GM23338 (cell line): ENCODE measurements at regions not wholly inside any gene's neighbourhood (a gene's known extent, or its start where the extent isn't known, plus 50 kb on each side); places are given as distances from the start of the nearest gene placed in this dataset.

Source experiments
- ATAC-seq: fragments of 200-7000 bp; cut with Tn5 transposase; 3 replicates; pipeline ENCODE4 v1.9.1; 2020
- DNase-seq: peaks from one replicate; pipeline ENCODE4 v3.0.0-alpha.2; 2015; ENCODE audit warnings: low spot score
- H2AFZ ChIP-seq: fragments of 200-600 bp; sonication (generic); 2 replicates; pipeline ENCODE4 v1.8.0; 2016; ENCODE audit warnings: antibody characterized with exemption, mild to moderate bottlenecking, moderate library complexity
- H3F3A ChIP-seq: fragments of 200-600 bp; sonication (generic); replicated peaks from 2 replicates; pipeline ENCODE4 v1.8.0; 2017; ENCODE audit warnings: antibody characterized with exemption, mixed run types, low read depth
- H3K27ac ChIP-seq: fragments of 200-600 bp; sonication (generic); 2 replicates; pipeline ENCODE4 v1.6.1; 2016; ENCODE audit warnings: low read depth
- H3K27me3 ChIP-seq: fragments of 200-600 bp; sonication (generic); 2 replicates; pipeline ENCODE4 v1.8.0; 2016; ENCODE audit warnings: mild to moderate bottlenecking, mixed run types, moderate library complexity; ENCODE audit not compliant: insufficient read depth
- H3K36me3 ChIP-seq: fragments of 200-600 bp; sonication (generic); 2 replicates; pipeline ENCODE4 v1.8.0; 2016; ENCODE audit warnings: mild to moderate bottlenecking; ENCODE audit not compliant: insufficient read depth
- H3K4me1 ChIP-seq: fragments of 200-600 bp; sonication (generic); 2 replicates; pipeline ENCODE4 v1.8.0; 2016; ENCODE audit warnings: mild to moderate bottlenecking, moderate library complexity; ENCODE audit not compliant: insufficient read depth
- H3K4me2 ChIP-seq: fragments of 200-600 bp; sonication (generic); 2 replicates; pipeline ENCODE4 v1.7.1; 2017; ENCODE audit warnings: mixed run types
- H3K4me3 ChIP-seq: fragments of 200-600 bp; sonication (generic); 2 replicates; pipeline ENCODE4 v1.6.1; 2016; ENCODE audit warnings: mixed run types
- H3K79me2 ChIP-seq: fragments of 200-600 bp; sonication (generic); replicated peaks from 2 replicates; pipeline ENCODE4 v1.8.0; 2017; ENCODE audit warnings: mild to moderate bottlenecking; ENCODE audit not compliant: insufficient read depth
- H3K9me2 ChIP-seq: fragments of 200-600 bp; sonication (generic); 2 replicates; pipeline ENCODE4 v1.8.0; 2017; ENCODE audit not compliant: insufficient read depth
- H4K20me1 ChIP-seq: fragments of 200-600 bp; sonication (generic); replicated peaks from 2 replicates; pipeline ENCODE4 v1.8.0; 2017; ENCODE audit warnings: mild to moderate bottlenecking; ENCODE audit not compliant: insufficient read depth
- H3K27ac Mint-ChIP-seq: 2 replicates; pipeline ENCODE4 v1.8.0; 2020; ENCODE audit warnings: inconsistent platforms, mild to moderate bottlenecking, moderate library complexity, mixed read lengths
- H3K27me3 Mint-ChIP-seq: 3 replicates; pipeline ENCODE4 v1.8.0; 2022; ENCODE audit warnings: low read depth, mild to moderate bottlenecking, moderate library complexity, mixed read lengths, inconsistent platforms; ENCODE audit not compliant: insufficient read depth, poor library complexity
- H3K36me3 Mint-ChIP-seq: 3 replicates; pipeline ENCODE4 v1.8.0; 2021; ENCODE audit warnings: low read depth, mild to moderate bottlenecking, inconsistent platforms, moderate library complexity, mixed read lengths
- H3K4me1 Mint-ChIP-seq: 3 replicates; pipeline ENCODE4 v1.8.0; 2020; ENCODE audit warnings: mild to moderate bottlenecking, inconsistent platforms, mixed read lengths
- H3K4me3 Mint-ChIP-seq: 3 replicates; pipeline ENCODE4 v1.8.0; 2021; ENCODE audit warnings: moderate library complexity, mild to moderate bottlenecking, inconsistent platforms, mixed read lengths
- H3K9me3 Mint-ChIP-seq: 3 replicates; pipeline ENCODE4 v1.8.0; 2020; ENCODE audit warnings: moderate library complexity, mild to moderate bottlenecking, inconsistent platforms, mixed read lengths
- CREB1 ChIP-seq: fragments of 250-450 bp; sonication (Bioruptor Pico); IDR thresholded peaks from 2 replicates; pipeline ENCODE4 v1.5.0; 2020; ENCODE audit warnings: low read depth, mild to moderate bottlenecking, moderate library complexity
- CTCF ChIP-seq, 2 experiments: fragments of 200-600 bp in 1 of 2; sonication (generic) in 1 of 2; conservative IDR thresholded peaks; 2 replicates each; pipeline versions ENCODE4 v1.5.1 to v1.6.1; 2016 to 2017; ENCODE audit warnings: antibody characterized with exemption in 2 of 2, low read depth in 2 of 2, mild to moderate bottlenecking in 2 of 2, moderate library complexity in 1 of 2
- ETS1 ChIP-seq: IDR thresholded peaks from 2 replicates; pipeline ENCODE4 v1.6.1; 2016; ENCODE audit warnings: antibody characterized with exemption
- EZH2 ChIP-seq: fragments of 200-600 bp; sonication (generic); IDR thresholded peaks from one replicate; pipeline ENCODE4 v1.8.0; 2017; ENCODE audit warnings: antibody characterized with exemption, mild to moderate bottlenecking, low read depth; ENCODE audit not compliant: unreplicated experiment
- EZH2phosphoT487 ChIP-seq: fragments of 200-600 bp; sonication (generic); IDR thresholded peaks from one replicate; pipeline ENCODE4 v1.8.1; 2018; ENCODE audit warnings: antibody characterized with exemption; ENCODE audit not compliant: unreplicated experiment
- JUNB ChIP-seq: IDR thresholded peaks from one replicate; pipeline ENCODE4 v1.6.1; 2016; ENCODE audit warnings: antibody characterized with exemption; ENCODE audit not compliant: unreplicated experiment
- NANOG ChIP-seq: IDR thresholded peaks from 2 replicates; pipeline ENCODE4 v1.6.1; 2016; ENCODE audit warnings: antibody characterized with exemption, borderline replicate concordance
- POLR2AphosphoS5 ChIP-seq: IDR thresholded peaks from 2 replicates; pipeline ENCODE4 v1.6.1; 2016; ENCODE audit warnings: antibody characterized with exemption, low read depth
- REST ChIP-seq: IDR thresholded peaks from one replicate; pipeline ENCODE4 v1.6.1; 2018; ENCODE audit warnings: antibody characterized with exemption; ENCODE audit not compliant: unreplicated experiment
- STAT1 ChIP-seq: IDR thresholded peaks from one replicate; pipeline ENCODE4 v1.6.1; 2016; ENCODE audit warnings: antibody characterized with exemption; ENCODE audit not compliant: unreplicated experiment
- ZNF114 ChIP-seq: fragments of 250-450 bp; sonication (Bioruptor Pico); IDR thresholded peaks from 2 replicates; pipeline ENCODE4 v1.5.0; 2020; ENCODE audit warnings: mild to moderate bottlenecking, moderate library complexity
- ZNF331 ChIP-seq: fragments of 250-450 bp; sonication (Bioruptor Pico); IDR thresholded peaks from 2 replicates; pipeline ENCODE4 v1.5.0; 2020; ENCODE audit warnings: low read depth, mild to moderate bottlenecking, moderate library complexity
- ZNF462 ChIP-seq: fragments of 250-450 bp; sonication (Bioruptor Pico); IDR thresholded peaks from 2 replicates; pipeline ENCODE4 v1.5.0; 2020; ENCODE audit warnings: mild to moderate bottlenecking, moderate library complexity

GRCh38 chr18:78031589-78031988, 781.9 kb downstream of the GALR1 start:
- ATAC-seq: no peak
- Histone ChIP-seq H3K4me3 (no peak overlapping the region), H3K79me2 (no peaks in the 10 kb centered on the region), H4K20me1 (no peaks in the 10 kb centered on the region), H3K9me2 (no peaks in the 10 kb centered on the region), H3F3A (no peaks in the 10 kb centered on the region), H2AFZ (no peak overlapping the region), H3K27me3 (no peaks in the 10 kb centered on the region), H3K4me2 (no peak overlapping the region), H3K27ac (no peak overlapping the region), H3K4me1 (no peaks in the 10 kb centered on the region), H3K36me3 (peaks cover 12% of the 10 kb centered on the region; the same call in 1 of the 2 replicates)
- H3K36me3 Mint-ChIP-seq: peaks cover 25% of the 10 kb centered on the region; the same call in 2 of the 3 replicates
- no peak overlapping the region for H3K4me3 Mint-ChIP-seq
- TF ChIP-seq EZH2phosphoT487 (no peak), NANOG (no peak), ETS1 (no peak), STAT1 (no peak), ZNF331 (CRISPR knock-in tag) (no peak), REST (no peak), CTCF (conservative IDR thresholded peaks at IDR 0.05; ENCODE audit: low read depth in 2 of 2) (no peak), ZNF462 (no peak), CREB1 (no peak), EZH2 (no peak), JUNB (no peak), POLR2AphosphoS5 (no peak), ZNF114 (CRISPR knock-in tag) (no peak)
- no peak for DNase-seq
- peaks cover 90% of the 10 kb centered on the region for H3K9me3 Mint-ChIP-seq
- H3K27ac Mint-ChIP-seq: no peak overlapping the region
- no peaks in the 10 kb centered on the region for H3K4me1 Mint-ChIP-seq
- H3K27me3 Mint-ChIP-seq: peaks cover 7% of the 10 kb centered on the region
